ENCODE measurements at regions not wholly inside any gene's neighbourhood (a gene's known extent, or its start where the extent isn't known, plus 50 kb on each side); places are given as distances from the start of the nearest gene placed in this dataset.

DNA sequence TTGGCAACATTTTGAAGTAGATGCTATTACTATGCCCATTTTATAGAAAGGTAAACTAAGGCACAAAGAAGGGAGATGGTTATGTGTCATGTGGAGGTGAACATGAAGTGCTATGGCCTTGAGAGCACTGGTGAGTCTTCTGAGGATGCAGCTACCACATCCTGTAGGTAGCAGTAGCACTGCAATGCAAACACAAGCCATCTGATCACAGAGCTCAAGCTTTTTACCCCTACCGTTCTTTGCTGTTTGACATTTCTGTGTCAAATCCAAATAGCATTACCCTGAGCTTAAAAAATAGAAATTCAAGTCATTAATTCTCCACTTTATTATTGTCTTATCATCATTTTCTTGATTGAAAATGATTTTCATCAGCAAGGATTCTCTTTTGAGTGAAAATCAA, 382.9 kb downstream of the KCTD12 start:
- DNase-seq, result no peak

GRCh38 chr13:76500894-76501293, 385.3 kb downstream of the KCTD12 start:
- no peak for DNase-seq

GRCh38 chr13:76499891-76500290, 386.3 kb downstream of the KCTD12 start:
- no peak for DNase-seq

GRCh38 chr13:76489274-76489673, 396.9 kb downstream of the KCTD12 start:
- no peak for DNase-seq

- DNase-seq, result no peak
These were observed 404.5 kb downstream of the KCTD12 start for GRCh38 chr13:76481738-76482137.

GRCh38 chr13:76474966-76475365, 411.2 kb downstream of the KCTD12 start:
- no peak for DNase-seq

DNA sequence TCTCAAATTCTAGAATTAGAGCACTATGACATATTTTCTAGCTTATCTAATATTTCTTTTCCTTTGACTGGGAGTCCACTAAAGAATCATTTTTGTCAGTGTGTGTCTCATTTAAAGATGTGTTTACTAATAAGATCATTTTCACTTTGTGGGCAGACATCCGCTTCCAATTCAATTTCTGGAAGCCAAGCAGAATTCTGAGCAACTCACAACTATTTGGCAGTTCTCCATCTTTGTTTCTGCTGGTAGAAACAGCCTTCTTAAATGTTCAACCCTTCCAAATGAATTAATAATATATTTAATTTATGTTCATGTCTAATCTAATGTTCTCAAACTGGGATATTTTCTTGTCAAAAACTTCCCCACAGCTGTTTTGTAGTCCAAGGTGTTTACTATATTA, 411.8 kb downstream of the KCTD12 start:
- no peak for DNase-seq

- DNase-seq, result peak; percentile 68 to 74
These were observed 412.6 kb downstream of the KCTD12 start for GRCh38 chr13:76473552-76474134.

DNA sequence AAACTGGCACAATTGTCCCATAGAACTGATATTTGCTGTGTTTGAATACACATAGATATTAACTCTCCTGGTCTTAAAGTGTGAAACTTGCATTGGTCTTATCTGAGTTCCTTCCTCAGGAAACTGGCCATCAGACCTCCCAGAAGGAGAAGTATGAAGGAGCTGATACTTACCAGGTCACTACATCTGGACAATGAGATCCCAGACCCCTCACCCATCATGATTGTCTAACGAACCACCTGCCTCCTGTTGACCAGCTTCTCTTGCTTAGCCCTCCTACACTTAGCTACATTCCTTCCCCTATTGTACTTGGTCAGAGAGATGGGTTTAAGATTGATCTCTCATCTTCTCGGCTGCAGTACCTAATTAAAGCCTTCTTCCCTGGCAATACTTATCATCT, 413.3 kb downstream of the KCTD12 start:
- DNase-seq, result no peak

DNA sequence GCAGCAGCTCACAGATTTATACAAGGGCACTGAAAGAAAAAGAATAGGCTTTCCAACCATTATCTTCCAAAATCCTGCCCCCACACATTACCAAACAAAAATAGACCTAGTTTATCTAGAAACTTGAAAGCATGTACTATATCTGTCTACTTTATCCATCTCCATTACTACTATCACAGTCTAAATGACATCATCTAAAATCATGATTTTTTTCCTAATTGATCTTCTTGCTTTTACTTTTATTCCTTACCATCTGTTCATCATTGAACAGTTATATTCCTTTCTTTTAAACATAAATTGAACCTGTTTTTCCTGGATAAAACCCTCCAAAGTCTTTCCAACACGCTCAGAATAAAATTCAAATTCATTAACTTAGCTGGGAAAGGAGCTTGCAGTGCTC, 414.7 kb downstream of the KCTD12 start:
- no peak for DNase-seq

GRCh38 chr13:76470991-76471390, 415.2 kb downstream of the KCTD12 start:
- no peak for DNase-seq

DNA sequence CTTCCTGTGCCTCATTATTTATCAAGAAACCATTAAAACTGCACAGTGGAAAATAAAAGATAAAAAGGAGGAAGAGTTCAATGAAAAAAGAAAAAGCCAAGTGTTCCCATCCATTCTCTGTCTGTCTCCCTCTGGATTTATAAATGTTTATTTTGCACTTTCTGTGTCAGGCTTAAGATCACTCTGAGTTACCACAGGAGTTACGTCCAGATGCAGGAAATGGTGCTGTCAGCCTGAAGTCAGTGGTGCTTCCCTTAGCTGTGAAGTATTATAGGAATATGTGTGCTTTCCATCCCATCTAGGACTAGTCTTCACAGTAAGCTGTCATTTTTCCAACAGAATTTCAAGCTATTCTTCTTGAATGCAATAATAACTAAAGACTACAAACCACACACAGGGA, 420.2 kb downstream of the KCTD12 start:
- DNase-seq, result no peak

- DNase-seq, result no peak
These were observed 422.9 kb downstream of the KCTD12 start for GRCh38 chr13:76463314-76463713.

DNA sequence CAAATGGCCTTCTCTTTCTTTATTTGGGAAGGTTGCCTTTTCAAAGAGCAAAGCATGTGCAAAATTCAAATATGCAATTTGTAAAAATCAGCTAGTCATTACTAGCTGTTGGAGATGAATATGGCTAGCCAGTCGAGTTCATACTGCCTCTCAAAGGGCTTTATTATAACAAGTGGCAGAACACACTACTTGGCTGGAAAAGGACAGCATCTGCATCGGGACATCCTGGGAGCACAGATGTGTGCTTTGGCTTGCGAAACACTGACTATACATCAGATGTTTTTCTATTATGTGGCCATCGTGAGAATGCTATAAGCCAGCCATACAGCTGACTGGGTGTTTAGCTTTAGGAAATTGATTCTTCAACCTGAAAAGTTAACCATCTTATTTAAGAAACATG, 424.2 kb downstream of the KCTD12 start:
- no peak for DNase-seq

- no peak for DNase-seq
These were observed 424.7 kb downstream of the KCTD12 start for GRCh38 chr13:76461484-76461883.

- DNase-seq, result no peak
These were observed 426.3 kb downstream of the KCTD12 start for GRCh38 chr13:76459863-76460262.

GRCh38 chr13:76455960-76456359, 430.2 kb downstream of the KCTD12 start:
- no peak for DNase-seq

DNA sequence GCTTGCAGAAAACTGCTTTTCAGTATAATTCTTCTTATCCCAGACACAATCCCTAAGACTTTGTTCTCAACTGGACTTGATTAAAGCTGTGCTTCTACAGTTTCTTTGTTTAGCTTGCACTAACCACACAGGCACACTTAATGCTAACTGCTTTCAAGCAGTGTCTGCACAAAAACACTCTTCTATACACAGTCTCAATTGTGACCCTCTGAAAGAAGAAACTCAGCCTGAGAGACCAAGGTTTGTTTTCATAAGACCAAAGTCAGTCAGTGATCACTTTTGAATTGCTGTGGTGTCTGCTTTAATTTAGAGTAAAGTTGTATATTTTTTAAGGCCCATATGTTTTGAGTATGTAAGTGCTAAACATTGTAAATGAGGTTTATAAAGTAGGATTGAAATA, 431.2 kb downstream of the KCTD12 start:
- no peak for DNase-seq

GRCh38 chr13:76449716-76450115, 436.5 kb downstream of the KCTD12 start:
- no peak for DNase-seq

DNA sequence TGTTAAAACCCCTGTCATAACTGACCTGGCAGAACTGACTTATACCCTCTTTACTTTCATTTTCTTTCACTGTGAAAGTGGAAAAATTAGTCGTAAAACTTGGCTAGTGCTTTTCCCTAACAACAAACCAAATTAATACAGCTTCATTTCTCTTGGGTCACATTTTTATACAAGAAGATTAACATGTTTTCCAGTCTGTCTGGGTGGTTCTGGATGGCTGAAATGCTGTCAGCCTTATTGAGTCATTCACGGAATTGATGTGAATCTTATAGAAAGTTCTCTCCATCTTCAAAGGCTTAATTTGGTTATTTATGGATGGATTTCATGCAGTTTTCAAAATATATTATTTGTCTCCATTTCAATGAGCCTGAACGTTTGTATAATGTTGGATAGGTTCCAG, 440.0 kb downstream of the KCTD12 start:
- DNase-seq, result no peak

DNA sequence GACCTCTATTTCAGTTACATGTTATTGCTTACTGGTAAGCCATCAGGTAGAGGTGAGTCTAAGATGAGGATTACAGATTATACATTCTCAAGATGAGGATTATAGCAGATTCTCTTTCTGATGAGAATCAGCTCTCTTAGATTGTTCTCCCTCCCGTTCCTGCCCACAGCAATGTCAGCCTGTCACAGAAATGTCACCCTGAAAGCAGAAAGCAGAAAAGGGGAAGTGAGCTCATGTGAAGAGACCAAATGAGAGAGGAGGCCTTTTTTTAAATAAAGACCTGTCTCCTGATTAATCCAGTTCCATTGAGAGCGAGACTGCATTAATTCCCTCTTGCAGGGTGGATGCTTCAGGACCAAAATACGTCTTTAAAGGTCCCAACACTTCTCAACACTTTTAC, 445.6 kb downstream of the KCTD12 start:
- DNase-seq, result no peak

DNA sequence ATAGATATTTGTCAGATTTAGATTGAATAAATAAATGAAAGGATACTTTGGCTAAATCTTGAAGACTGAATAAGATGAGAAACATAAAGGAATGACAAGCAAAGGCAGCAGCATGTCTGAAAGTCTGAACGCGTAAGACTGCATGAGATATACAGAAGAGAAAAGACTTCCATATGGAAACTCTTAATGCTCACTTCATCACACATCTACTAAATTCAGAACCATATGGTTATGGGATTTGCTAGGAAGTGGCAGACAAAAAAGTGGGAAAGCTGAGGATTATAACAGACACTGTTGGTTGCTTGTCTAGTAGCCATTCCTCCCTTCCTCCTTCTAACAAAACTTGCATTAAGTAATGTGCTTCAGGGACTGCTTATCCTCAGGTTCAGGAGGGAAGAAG, 446.7 kb downstream of the KCTD12 start:
- DNase-seq, result no peak

- no peak for DNase-seq
These were observed 448.2 kb downstream of the KCTD12 start for GRCh38 chr13:76438050-76438449.

- DNase-seq, result no peak
These were observed 460.3 kb downstream of the KCTD12 start for GRCh38 chr13:76425935-76426334.

- no peak for DNase-seq
These were observed 465.2 kb downstream of the KCTD12 start for GRCh38 chr13:76421011-76421410.

DNA sequence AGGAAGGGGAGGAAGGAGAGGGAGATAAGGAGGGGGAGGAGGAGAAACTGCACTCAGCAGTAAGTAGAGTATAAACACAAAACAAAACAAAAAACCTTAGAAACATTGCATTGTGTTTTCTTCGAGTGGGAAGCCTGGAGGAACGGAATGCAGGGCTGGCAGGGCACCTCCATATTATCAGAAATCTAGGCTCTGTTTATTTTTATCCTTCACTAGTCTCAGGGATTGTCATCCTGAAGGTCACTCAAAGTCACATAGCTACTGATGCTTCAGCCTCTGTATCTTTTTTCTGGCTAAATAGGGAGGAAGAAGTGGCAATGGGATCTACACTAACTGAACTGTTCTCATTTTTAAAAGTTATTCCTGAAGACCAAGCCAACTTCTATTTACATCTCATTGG, 467.8 kb downstream of the KCTD12 start:
- no peak for DNase-seq

Data from activated T-cell treated with anti-CD3 and anti-CD28 coated beads, Interleukin-2, amount 50 U/mL, for 48 hours (primary cell).